ENCODE measurements at regions not wholly inside any gene's neighbourhood (a gene's known extent, or its start where the extent isn't known, plus 50 kb on each side); places are given as distances from the start of the nearest gene placed in this dataset.

DNA sequence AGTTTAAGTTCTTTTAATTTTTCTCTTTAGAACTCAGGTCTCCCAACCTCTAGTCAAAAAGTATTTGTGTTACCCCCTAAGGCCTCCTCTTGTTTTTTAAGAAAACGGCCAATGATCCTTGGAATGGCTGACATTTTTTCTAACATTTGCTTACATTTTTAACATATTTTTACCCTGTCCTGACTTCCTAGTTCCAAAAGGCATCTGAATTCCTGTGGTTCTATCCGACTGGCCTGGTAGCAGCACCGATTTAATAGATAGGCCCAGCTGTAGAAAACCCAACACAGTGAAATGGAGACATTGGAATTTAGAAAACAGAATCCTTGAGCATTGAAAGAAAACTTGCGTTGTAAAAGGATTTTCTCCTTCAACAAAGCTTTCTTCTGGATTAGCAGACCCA is 134.7 kb upstream of the GSC start:
- H3K27me3 ChIP-seq: no peaks in the 10 kb centered on the region
- no peak overlapping the region for H3K4me3 ChIP-seq
- H3K79me2 ChIP-seq: no peaks in the 10 kb centered on the region
- H2AFZ ChIP-seq: no peak overlapping the region
- H3K27ac ChIP-seq: no peak overlapping the region
- no peaks in the 10 kb centered on the region for H3K9me2 ChIP-seq (replicated peaks; ENCODE audit: insufficient read depth)
- H3K4me1 ChIP-seq (ENCODE audit: insufficient read depth): no peaks in the 10 kb centered on the region
- no peaks in the 10 kb centered on the region for H3K36me3 ChIP-seq (replicated peaks; ENCODE audit: insufficient read depth, low read depth)
- no peak overlapping the region for H3K4me2 ChIP-seq
- no peaks in the 10 kb centered on the region for H4K20me1 ChIP-seq (ENCODE audit: insufficient read depth, poor library complexity, severe bottlenecking)
- TF ChIP-seq, protein P1, sequence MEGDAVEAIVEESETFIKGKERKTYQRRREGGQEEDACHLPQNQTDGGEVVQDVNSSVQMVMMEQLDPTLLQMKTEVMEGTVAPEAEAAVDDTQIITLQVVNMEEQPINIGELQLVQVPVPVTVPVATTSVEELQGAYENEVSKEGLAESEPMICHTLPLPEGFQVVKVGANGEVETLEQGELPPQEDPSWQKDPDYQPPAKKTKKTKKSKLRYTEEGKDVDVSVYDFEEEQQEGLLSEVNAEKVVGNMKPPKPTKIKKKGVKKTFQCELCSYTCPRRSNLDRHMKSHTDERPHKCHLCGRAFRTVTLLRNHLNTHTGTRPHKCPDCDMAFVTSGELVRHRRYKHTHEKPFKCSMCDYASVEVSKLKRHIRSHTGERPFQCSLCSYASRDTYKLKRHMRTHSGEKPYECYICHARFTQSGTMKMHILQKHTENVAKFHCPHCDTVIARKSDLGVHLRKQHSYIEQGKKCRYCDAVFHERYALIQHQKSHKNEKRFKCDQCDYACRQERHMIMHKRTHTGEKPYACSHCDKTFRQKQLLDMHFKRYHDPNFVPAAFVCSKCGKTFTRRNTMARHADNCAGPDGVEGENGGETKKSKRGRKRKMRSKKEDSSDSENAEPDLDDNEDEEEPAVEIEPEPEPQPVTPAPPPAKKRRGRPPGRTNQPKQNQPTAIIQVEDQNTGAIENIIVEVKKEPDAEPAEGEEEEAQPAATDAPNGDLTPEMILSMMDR (IDR thresholded peaks at IDR 0.05; ENCODE audit: poor library complexity): no peak
- TF ChIP-seq EZH2 (IDR thresholded peaks at IDR 0.05; ENCODE audit: borderline replicate concordance) (no peak), EZH2phosphoT487 (IDR thresholded peaks at IDR 0.05; ENCODE audit: low read depth, severe bottlenecking, unreplicated experiment) (no peak)
- WGBS (ENCODE audit: low lambda C conversion rate, missing lambda C conversion rate): 38% methylated on average over 4 of the region's 4 CpGs
- no peaks in the 10 kb centered on the region for H3K9me3 ChIP-seq (ENCODE audit: low read depth)
- DNase-seq (ENCODE audit: low spot score): no peak

GRCh38 chr14:94903883-94904282 is 134.0 kb upstream of the GSC start:
- Histone ChIP-seq H3K9me2 (replicated peaks; ENCODE audit: insufficient read depth) (no peaks in the 10 kb centered on the region), H3K9me3 (ENCODE audit: low read depth) (no peaks in the 10 kb centered on the region), H3K4me2 (no peak overlapping the region), H3K4me1 (ENCODE audit: insufficient read depth) (no peaks in the 10 kb centered on the region), H3K27me3 (no peaks in the 10 kb centered on the region), H3K27ac (no peak overlapping the region), H4K20me1 (ENCODE audit: insufficient read depth, poor library complexity, severe bottlenecking) (no peaks in the 10 kb centered on the region), H2AFZ (no peak overlapping the region), H3K79me2 (no peaks in the 10 kb centered on the region), H3K36me3 (replicated peaks; ENCODE audit: insufficient read depth, low read depth) (no peaks in the 10 kb centered on the region), H3K4me3 (no peak overlapping the region)
- TF ChIP-seq, protein P1 (IDR thresholded peaks at IDR 0.05; ENCODE audit: poor library complexity): no peak
- no peak for TF ChIP-seq EZH2 (IDR thresholded peaks at IDR 0.05; ENCODE audit: borderline replicate concordance)
- no peak for TF ChIP-seq EZH2phosphoT487 (IDR thresholded peaks at IDR 0.05; ENCODE audit: low read depth, severe bottlenecking, unreplicated experiment)
- no peak for DNase-seq (ENCODE audit: low spot score)
- WGBS (ENCODE audit: low lambda C conversion rate, missing lambda C conversion rate): 98% methylated on average over 3 of the region's 3 CpGs

DNA sequence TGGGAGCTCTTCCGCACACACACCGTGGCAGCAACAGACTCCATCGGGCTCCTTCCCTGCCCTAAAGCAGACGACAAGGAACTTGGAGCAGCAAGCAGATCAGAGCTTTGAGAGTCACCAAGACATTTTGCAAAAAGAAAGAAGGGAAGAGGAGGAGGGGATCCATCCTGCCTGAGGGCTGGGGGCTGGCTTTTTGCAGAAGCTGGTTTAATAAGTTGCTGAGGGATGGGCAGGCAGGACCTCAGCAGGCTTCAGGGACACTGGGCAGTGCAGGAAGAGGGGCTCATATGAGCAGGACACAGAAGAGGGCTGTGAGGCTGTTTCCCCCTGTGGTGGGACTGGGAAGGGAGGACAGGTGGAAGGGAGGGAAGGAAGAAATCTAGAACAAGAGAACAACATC is 133.4 kb upstream of the GSC start:
- Histone ChIP-seq H3K36me3 (replicated peaks; ENCODE audit: insufficient read depth, low read depth) (no peaks in the 10 kb centered on the region), H3K4me3 (no peak overlapping the region), H3K79me2 (no peaks in the 10 kb centered on the region), H3K4me1 (ENCODE audit: insufficient read depth) (no peaks in the 10 kb centered on the region), H2AFZ (no peak overlapping the region), H3K4me2 (no peak overlapping the region), H3K9me3 (ENCODE audit: low read depth) (no peaks in the 10 kb centered on the region), H3K9me2 (replicated peaks; ENCODE audit: insufficient read depth) (no peaks in the 10 kb centered on the region), H4K20me1 (ENCODE audit: insufficient read depth, poor library complexity, severe bottlenecking) (no peaks in the 10 kb centered on the region), H3K27ac (no peak overlapping the region), H3K27me3 (no peaks in the 10 kb centered on the region)
- no peak for DNase-seq (ENCODE audit: low spot score)
- 85% methylated on average over 4 of the region's 4 CpGs for WGBS (ENCODE audit: low lambda C conversion rate, missing lambda C conversion rate)
- TF ChIP-seq EZH2phosphoT487 (IDR thresholded peaks at IDR 0.05; ENCODE audit: low read depth, severe bottlenecking, unreplicated experiment) (no peak), EZH2 (IDR thresholded peaks at IDR 0.05; ENCODE audit: borderline replicate concordance) (no peak)

DNA sequence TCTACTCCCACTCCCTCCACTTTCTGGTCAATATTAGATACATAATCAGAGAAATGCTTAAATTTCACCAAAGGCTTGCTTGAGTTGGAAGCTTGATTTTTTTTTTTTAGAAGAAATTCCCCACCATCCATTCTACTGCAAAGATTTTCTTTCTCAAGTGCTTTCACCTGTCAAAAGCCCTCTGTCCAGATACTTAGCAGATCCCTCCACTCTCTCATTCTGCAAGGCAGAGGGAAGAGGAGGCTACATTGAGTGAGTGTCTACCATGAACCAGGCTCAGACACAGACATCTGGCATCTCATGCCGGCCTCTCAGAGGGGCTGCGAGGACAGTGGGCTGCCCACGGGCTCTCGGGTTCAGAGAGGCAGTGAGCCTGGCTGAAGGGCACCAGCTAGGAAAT is 127.6 kb upstream of the GSC start:
- no peak for TF ChIP-seq EZH2phosphoT487 (IDR thresholded peaks at IDR 0.05; ENCODE audit: low read depth, severe bottlenecking, unreplicated experiment)
- H3K27me3 ChIP-seq: no peaks in the 10 kb centered on the region
- H3K4me1 ChIP-seq (ENCODE audit: insufficient read depth): no peaks in the 10 kb centered on the region
- 56% methylated on average over 4 of the region's 4 CpGs for WGBS (ENCODE audit: low lambda C conversion rate, missing lambda C conversion rate)
- DNase-seq (ENCODE audit: low spot score): no peak
- no peaks in the 10 kb centered on the region for H3K36me3 ChIP-seq (replicated peaks; ENCODE audit: insufficient read depth, low read depth)
- no peak overlapping the region for H3K27ac ChIP-seq
- H3K4me3 ChIP-seq: no peak overlapping the region
- H3K4me2 ChIP-seq: no peak overlapping the region
- H2AFZ ChIP-seq: no peak overlapping the region
- no peaks in the 10 kb centered on the region for H3K9me3 ChIP-seq (ENCODE audit: low read depth)
- no peaks in the 10 kb centered on the region for H3K79me2 ChIP-seq
- H3K9me2 ChIP-seq (replicated peaks; ENCODE audit: insufficient read depth): no peaks in the 10 kb centered on the region
- no peaks in the 10 kb centered on the region for H4K20me1 ChIP-seq (ENCODE audit: insufficient read depth, poor library complexity, severe bottlenecking)
